HUES6 (cell line): ENCODE measurements at regions not wholly inside any gene's neighbourhood (a gene's known extent, or its start where the extent isn't known, plus 50 kb on each side); places are given as distances from the start of the nearest gene placed in this dataset.
"Not testable (repeated sequence)": the region's sequence is repeated elsewhere in the genome, so short reads cannot be mapped to it uniquely, and the experiment has no call there.

ENCODE experiments used
- H3K27ac ChIP-seq: 2 replicates; pipeline ENCODE4 v1.7.0; 2013; ENCODE audit warnings: low read depth, mild to moderate bottlenecking, low read length, inconsistent platforms
- H3K27me3 ChIP-seq: 2 replicates; pipeline ENCODE4 v1.6.1; 2013; ENCODE audit warnings: low read length; ENCODE audit not compliant: control insufficient read depth, insufficient read depth
- H3K36me3 ChIP-seq: 2 replicates; pipeline ENCODE4 v1.6.1; 2013; ENCODE audit warnings: low read length; ENCODE audit not compliant: control insufficient read depth, insufficient read depth
- H3K4me1 ChIP-seq: 2 replicates; pipeline ENCODE4 v1.6.1; 2013; ENCODE audit warnings: low read length; ENCODE audit not compliant: control insufficient read depth, insufficient read depth
- H3K4me3 ChIP-seq: 2 replicates; pipeline ENCODE4 v1.5.1; 2013; ENCODE audit warnings: low read depth, low read length
- H3K9ac ChIP-seq: one replicate; pipeline ENCODE4 v1.6.1; 2013; ENCODE audit warnings: mild to moderate bottlenecking, low read length
- H3K9me3 ChIP-seq: 2 replicates; pipeline ENCODE4 v1.6.1; 2013; ENCODE audit warnings: low read depth, low read length; ENCODE audit not compliant: control insufficient read depth, insufficient read depth

DNA sequence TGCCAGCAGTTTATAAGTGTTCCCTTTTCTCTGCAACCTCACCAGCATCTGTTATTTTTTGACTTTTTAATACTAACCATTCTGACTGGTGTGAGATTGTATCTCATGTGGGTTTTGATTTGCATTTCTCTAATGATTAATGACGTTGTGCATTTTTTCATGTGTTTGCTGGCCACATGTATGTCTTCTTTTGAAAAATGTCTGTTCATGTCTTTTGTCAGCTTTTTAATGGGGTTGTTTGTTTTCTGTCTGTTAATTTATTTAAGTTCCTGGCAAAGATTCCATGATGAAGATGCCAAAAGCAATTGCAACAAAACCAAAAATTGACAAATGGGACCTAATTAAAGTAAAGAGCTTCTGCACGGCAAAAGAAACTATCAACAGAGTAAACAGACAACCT is 137.2 kb upstream of the JCAD start:
- not testable (repeated sequence) for H3K27me3 ChIP-seq, H3K4me1 ChIP-seq

DNA sequence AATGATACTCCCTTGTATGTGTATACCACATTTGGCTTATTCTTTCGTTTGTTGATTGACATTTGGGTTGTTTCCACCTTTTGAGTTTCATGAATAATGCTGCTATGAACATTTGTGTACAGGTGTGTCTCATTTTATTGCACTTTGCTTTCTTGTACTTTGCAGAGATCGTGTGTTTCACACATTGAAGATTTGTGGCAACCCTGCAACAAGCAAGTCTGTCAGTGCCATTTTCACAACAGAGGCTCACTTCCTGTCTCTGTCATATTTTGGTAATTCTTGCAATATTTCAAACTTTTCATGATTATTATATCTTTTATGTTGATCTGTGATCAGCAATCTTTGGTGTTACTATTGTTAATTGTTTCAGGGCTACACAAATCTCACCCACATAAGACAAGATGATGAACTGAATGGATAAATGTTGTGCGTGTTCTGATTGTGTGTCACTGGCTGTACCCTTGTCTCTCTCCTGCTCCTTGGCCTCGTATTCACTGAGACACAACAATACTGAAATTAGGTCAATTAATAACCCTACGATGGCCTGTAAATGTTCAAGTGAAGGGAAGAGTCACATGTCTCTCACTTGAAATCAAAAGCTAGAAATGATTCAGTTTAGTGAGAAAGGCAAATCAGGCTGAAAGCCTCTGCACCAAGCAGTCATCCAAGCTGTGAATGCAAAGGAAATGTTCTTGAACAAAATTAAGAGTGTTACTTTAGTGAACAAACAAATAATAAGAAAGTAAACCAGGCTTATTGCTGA is 133.6 kb upstream of the JCAD start:
- Histone ChIP-seq H3K4me1 (no peaks in the 10 kb centered on the region), H3K27me3 (no peaks in the 10 kb centered on the region), H3K9me3 (0 out of 2 replicates have a peak, but pooled peaks cover 9% of the 10 kb centered on the region), H3K36me3 (no peaks in the 10 kb centered on the region), H3K4me3 (no peak overlapping the region), H3K9ac (no peak overlapping the region), H3K27ac (no peak overlapping the region)

More for the DNA sequence above, 137.2 kb upstream of the JCAD start:
- H3K36me3 ChIP-seq, H3K9me3 ChIP-seq, H3K4me3 ChIP-seq, H3K9ac ChIP-seq, H3K27ac ChIP-seq: not testable (repeated sequence)

DNA sequence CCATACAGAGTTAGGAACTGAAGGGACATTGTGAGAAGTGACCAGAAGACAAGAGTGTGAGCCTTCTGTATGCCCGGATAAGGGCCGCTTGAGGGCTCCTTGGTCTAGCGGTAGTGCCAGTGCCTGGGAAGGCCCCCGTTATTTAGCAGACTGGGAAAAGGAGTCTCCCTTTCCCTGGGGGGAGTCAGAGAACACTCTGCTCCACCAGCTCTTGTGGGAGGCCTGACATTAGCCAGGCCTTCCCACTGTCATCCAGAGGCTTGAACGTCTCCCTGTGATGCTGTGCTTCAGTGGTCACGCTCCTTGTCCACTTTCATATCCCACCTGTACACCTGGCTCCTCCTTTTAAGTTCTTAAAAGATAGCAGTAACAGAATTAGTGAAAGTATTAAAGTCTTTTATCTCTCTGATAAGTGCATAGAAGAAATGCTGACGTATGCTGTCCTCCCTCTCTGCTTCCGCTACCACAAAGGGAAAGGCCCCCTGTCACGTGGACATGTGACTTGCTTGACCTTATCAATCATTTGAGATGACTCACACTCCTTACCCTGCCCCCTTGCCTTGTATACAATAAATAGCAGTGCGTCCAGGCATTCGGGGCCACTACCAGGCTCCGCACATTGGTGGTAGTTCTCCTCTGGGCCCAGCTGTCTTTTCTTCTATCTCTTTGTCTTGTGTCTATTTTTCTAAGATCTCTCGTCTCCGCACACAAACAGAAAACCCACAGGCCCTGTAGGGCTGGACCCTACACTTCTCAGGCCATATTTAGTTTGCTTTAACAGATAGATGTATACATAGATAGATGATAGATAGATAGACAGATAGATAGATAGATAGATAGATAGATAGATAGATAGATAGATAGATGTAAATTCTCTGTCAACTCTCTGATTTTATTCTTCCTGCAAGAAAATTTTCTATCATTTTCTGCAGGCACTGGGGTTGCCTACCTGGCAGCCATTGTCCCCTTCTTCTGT is 131.5 kb upstream of the JCAD start:
- Histone ChIP-seq H3K36me3 (no peaks in the 10 kb centered on the region), H3K4me1 (peaks cover 3% of the 10 kb centered on the region; the same call in 1 of the 2 replicates), H3K4me3 (no peak overlapping the region), H3K27ac (no peak overlapping the region), H3K27me3 (no peaks in the 10 kb centered on the region), H3K9ac (no peak overlapping the region), H3K9me3 (0 out of 2 replicates have a peak, but pooled peaks cover 9% of the 10 kb centered on the region)

GRCh38 chr10:30189238-30189580 is 129.8 kb upstream of the JCAD start:
- no peak overlapping the region for H3K9ac ChIP-seq
- no peak overlapping the region for H3K27ac ChIP-seq
- H3K27me3 ChIP-seq: no peaks in the 10 kb centered on the region
- no peaks in the 10 kb centered on the region for H3K36me3 ChIP-seq
- H3K9me3 ChIP-seq: 0 out of 2 replicates have a peak, but pooled peaks cover 9% of the 10 kb centered on the region
- no peak overlapping the region for H3K4me3 ChIP-seq
- H3K4me1 ChIP-seq: peaks cover 3% of the 10 kb centered on the region; the same call in 1 of the 2 replicates

DNA sequence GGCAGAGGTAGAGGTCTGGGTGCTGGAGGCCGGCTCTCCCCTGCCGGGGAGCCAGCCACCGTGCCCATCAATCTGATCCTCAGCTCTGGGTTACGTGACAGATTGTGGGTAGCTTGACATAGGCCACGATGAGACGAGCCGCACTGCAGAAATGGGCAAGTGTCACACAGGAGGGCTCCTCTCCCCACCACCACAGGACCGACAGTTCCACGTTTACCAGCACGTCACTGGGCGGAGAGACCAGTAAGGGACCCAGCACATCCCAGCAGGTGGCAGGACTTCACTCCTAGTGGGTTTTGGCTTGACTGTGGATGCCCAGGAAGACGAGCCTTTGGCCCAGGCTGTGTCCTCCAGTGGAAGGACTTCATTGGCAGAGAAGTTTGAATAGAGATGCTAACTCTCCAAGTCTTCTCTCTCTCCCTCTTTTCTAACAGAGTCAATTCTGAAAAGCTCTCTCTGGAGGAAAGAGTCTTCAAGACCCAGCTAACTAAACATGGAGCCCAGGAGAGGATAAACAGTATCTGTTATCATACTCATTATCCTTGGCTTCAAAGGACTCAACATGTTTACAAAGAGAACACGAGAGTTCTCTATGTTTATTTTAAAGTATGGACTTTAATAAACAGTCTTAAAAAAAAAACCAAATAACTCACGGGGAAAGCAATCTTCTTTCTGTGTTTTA is 129.3 kb upstream of the JCAD start:
- Histone ChIP-seq H3K4me3 (no peak overlapping the region), H3K9me3 (0 out of 2 replicates have a peak, but pooled peaks cover 7% of the 10 kb centered on the region), H3K27me3 (no peaks in the 10 kb centered on the region), H3K27ac (no peak overlapping the region), H3K4me1 (peaks cover 3% of the 10 kb centered on the region; the same call in 1 of the 2 replicates), H3K36me3 (no peaks in the 10 kb centered on the region), H3K9ac (no peak overlapping the region)

GRCh38 chr10:30188101-30188500 is 128.7 kb upstream of the JCAD start:
- H3K9me3 ChIP-seq: 0 out of 2 replicates have a peak, but pooled peaks cover under 1% of the 10 kb centered on the region
- peaks cover 4% of the 10 kb centered on the region; the same call in 1 of the 2 replicates for H3K4me1 ChIP-seq
- no peak overlapping the region for H3K27ac ChIP-seq
- no peaks in the 10 kb centered on the region for H3K36me3 ChIP-seq
- H3K4me3 ChIP-seq: no peak overlapping the region
- no peaks in the 10 kb centered on the region for H3K27me3 ChIP-seq
- H3K9ac ChIP-seq: no peak overlapping the region

DNA sequence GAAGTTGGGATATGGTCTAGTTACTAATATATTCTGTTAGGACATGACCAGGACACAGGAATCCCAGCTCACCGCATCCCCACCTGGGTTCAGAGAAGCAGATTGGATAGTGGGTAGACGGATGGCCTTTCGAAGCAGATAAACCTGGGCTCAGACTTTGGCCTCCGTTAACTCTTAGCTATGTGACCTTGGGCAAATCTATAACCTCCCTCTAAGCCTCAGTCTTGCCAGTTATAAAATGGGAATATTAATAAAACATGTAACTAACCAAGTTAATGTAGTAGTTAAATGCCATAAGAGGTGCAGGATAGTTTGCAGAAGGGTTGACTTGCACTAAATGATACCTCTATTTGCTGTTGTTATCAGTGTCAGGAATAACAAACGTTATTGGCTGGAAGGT is 127.6 kb upstream of the JCAD start:
- Histone ChIP-seq H3K27me3 (no peaks in the 10 kb centered on the region), H3K4me3 (no peak overlapping the region), H3K36me3 (no peaks in the 10 kb centered on the region), H3K9me3 (no peaks in the 10 kb centered on the region), H3K4me1 (peaks cover 11% of the 10 kb centered on the region; the same call in 1 of the 2 replicates), H3K9ac (no peak overlapping the region), H3K27ac (no peak overlapping the region)

DNA sequence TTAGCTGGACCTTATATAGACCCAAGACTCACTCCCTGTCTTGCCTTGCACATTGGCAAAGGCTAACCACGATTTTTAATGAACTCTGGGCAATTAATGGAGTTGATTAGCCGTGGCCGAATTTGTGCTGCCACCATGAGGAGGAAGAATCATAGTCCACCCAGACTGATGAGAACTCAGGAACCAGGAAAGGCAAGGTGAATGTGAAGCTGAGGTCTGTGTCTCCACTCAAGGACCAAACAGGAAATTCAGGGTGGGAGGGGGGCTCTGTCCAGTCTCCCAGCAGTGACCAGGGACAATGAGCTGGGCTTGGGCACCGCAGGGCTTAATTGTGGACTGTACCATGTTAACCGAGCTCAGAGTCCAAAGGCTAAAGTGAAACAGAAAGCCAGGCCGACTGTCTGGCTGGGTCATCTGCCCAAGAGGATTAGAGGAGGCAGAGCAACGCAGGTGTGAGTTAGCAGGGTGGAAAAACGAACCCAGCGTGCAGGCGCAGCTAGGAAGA is 127.0 kb upstream of the JCAD start:
- Histone ChIP-seq H3K9ac (no peak overlapping the region), H3K27me3 (no peaks in the 10 kb centered on the region), H3K9me3 (no peaks in the 10 kb centered on the region), H3K4me1 (peaks cover 13% of the 10 kb centered on the region; the same call in 1 of the 2 replicates), H3K36me3 (no peaks in the 10 kb centered on the region), H3K27ac (no peak overlapping the region), H3K4me3 (no peak overlapping the region)

- Histone ChIP-seq H3K9ac (no peak overlapping the region), H3K4me3 (no peak overlapping the region), H3K27me3 (no peaks in the 10 kb centered on the region), H3K36me3 (no peaks in the 10 kb centered on the region), H3K9me3 (no peaks in the 10 kb centered on the region), H3K27ac (no peak overlapping the region), H3K4me1 (peaks cover 13% of the 10 kb centered on the region; the same call in 1 of the 2 replicates)
Observed at GRCh38 chr10:30185916-30186315, 126.5 kb upstream of the JCAD start.

GRCh38 chr10:30185341-30185740 is 126.0 kb upstream of the JCAD start:
- Histone ChIP-seq H3K27ac (no peak overlapping the region), H3K4me1 (peaks cover 13% of the 10 kb centered on the region; the same call in 1 of the 2 replicates), H3K36me3 (no peaks in the 10 kb centered on the region), H3K9ac (no peak overlapping the region), H3K4me3 (no peak overlapping the region), H3K9me3 (no peaks in the 10 kb centered on the region), H3K27me3 (no peaks in the 10 kb centered on the region)
